ENCODE measurements at regions not wholly inside any gene's neighbourhood (a gene's known extent, or its start where the extent isn't known, plus 50 kb on each side); places are given as distances from the start of the nearest gene placed in this dataset.
A peak's percentile ranks its signal among the peaks of the same experiment; 100 is the strongest.

GRCh38 chr4:188262464-188262863 is 123.2 kb downstream of the TRIML1 start:
- Histone ChIP-seq H3K23ac (ENCODE audit: low read depth, low read length) (no peak overlapping the region), H4K91ac (ENCODE audit: insufficient read depth, low read depth, low read length) (peak overlapping the region; percentile 31; the same call in 1 of the 2 replicates), H4K8ac (ENCODE audit: low read depth in 2 of 2, low read length in 2 of 2) (no peak overlapping the region), H4K20me1 (ENCODE audit: insufficient read depth, low read length) (no peaks in the 10 kb centered on the region; the same call in 1 of the 2 replicates), H2AFZ (replicated peaks; ENCODE audit: low read length, poor library complexity) (peak overlapping the region; percentile 26), H3K14ac (replicated peaks; ENCODE audit: low read depth, low read length) (no peak overlapping the region), H3K27ac (ENCODE audit: insufficient read depth, low read length) (no peak overlapping the region), H4K5ac (ENCODE audit: low read depth, low read length) (no peak overlapping the region), H2BK15ac (ENCODE audit: low read depth, low read length) (no peak overlapping the region), H3K9ac (ENCODE audit: low read depth, low read length) (no peak overlapping the region), H3K4me1 (ENCODE audit: control insufficient read depth, insufficient read depth, low read length) (peaks cover 2% of the 10 kb centered on the region), H2BK5ac (ENCODE audit: low read depth, low read length, poor library complexity, severe bottlenecking) (no peak overlapping the region), H3K4ac (ENCODE audit: low read depth, low read length) (no peak overlapping the region), H2AK5ac (ENCODE audit: low read depth, low read length) (no peak overlapping the region), H3K36me3 (ENCODE audit: control insufficient read depth, insufficient read depth, low read length) (no peaks in the 10 kb centered on the region), H3K9me3 (ENCODE audit: control insufficient read depth, insufficient read depth, low read length) (no peaks in the 10 kb centered on the region), H2BK20ac (ENCODE audit: low read depth, low read length) (no peak overlapping the region), H3K4me2 (ENCODE audit: low read depth, low read length) (peak overlapping the region; percentile 34), H3K27me3 (ENCODE audit: control insufficient read depth, insufficient read depth, low read length) (no peaks in the 10 kb centered on the region), H3K4me3 (ENCODE audit: insufficient read depth, low read depth, low read length) (no peak overlapping the region), H3K56ac (ENCODE audit: extremely low read depth, insufficient read depth, low read length) (0 out of 2 replicates have a peak overlapping the region, but pooled peaks have one; percentile 10), H2AK9ac (replicated peaks; ENCODE audit: low read depth, low read length, poor library complexity) (no peak overlapping the region), H3K79me1 (ENCODE audit: low read depth in 1 of 2, low read length in 2 of 2) (no peaks in the 10 kb centered on the region), H2BK120ac (ENCODE audit: low read depth, low read length) (no peak overlapping the region; the same call in 1 of the 2 replicates), H3K9me1 (ENCODE audit: insufficient read depth, low read length) (no peaks in the 10 kb centered on the region), H3K18ac (ENCODE audit: low read depth, low read length) (no peak overlapping the region)
- in situ Hi-C loops (cut with MboI; ENCODE audit: low sequenced_read_pairs) (no loop called here), dilution Hi-C loops (cut with HindIII; ENCODE audit: low sequenced_read_pairs, unreplicated experiment) (no loop called here), intact Hi-C loops (cut with micrococcal nuclease) (no loop called here)
- POLR2A ChIA-PET (ENCODE audit: unreplicated experiment): no interaction called here
- TF ChIP-seq POLR2A (IDR thresholded peaks at IDR 0.05; ENCODE audit: low read depth, low read length) (no peak), BHLHE40 (IDR thresholded peaks at IDR 0.05; ENCODE audit: low read depth, low read length) (no peak), CEBPB (IDR thresholded peaks at IDR 0.05; ENCODE audit: low read depth, low read length) (peak; percentile 97), RAD21 (IDR thresholded peaks at IDR 0.05; ENCODE audit: low read length) (peak; percentile 22; the same call in 1 of the 2 replicates), CHD1 (IDR thresholded peaks at IDR 0.05; ENCODE audit: low read depth, low read length) (no peak), FOS (IDR thresholded peaks at IDR 0.05; ENCODE audit: low read depth, low read length) (peak; percentile 56), SMC3 (IDR thresholded peaks at IDR 0.05; ENCODE audit: low read depth, low read length) (no peak), RCOR1 (IDR thresholded peaks at IDR 0.05; ENCODE audit: insufficient replicate concordance, low read length) (no peak), RFX5 (IDR thresholded peaks at IDR 0.05; ENCODE audit: low read depth, low read length) (no peak), ELK1 (IDR thresholded peaks at IDR 0.05; ENCODE audit: borderline replicate concordance, low read depth, low read length) (no peak), MAFK (IDR thresholded peaks at IDR 0.05; ENCODE audit: low read depth, low read length) (no peak), NFE2L2 (IDR thresholded peaks at IDR 0.05; ENCODE audit: low read depth, low read length) (no peak), MAZ (IDR thresholded peaks at IDR 0.05; ENCODE audit: borderline replicate concordance, low read depth, low read length) (no peak), CTCF (conservative IDR thresholded peaks at IDR 0.05; ENCODE audit: low read depth, low read length) (no peak), USF2 (IDR thresholded peaks at IDR 0.05; ENCODE audit: low read depth, low read length) (no peak), MXI1 (IDR thresholded peaks at IDR 0.05; ENCODE audit: borderline replicate concordance, low read depth, low read length) (no peak)
- whole genome bisulfite sequencing, 2 experiments (ENCODE audit: extremely low coverage in 2 of 2, insufficient read length in 1 of 2): no CpG with 5 or more reads among the region's 10 CpGs
- CTCF ChIA-PET: interaction anchor here (1.0 kb wide), 1 partner anchor 16 kb away, joined by 3 read pairs; no protein-coding TSS in a partner anchor
- BruUV-seq (replicated peaks): no TSS peak
- peak; percentile 86 for DNase-seq
- ATAC-seq (ENCODE audit: low read depth): peak; percentile 94

Measured in IMR-90 (cell line).